ENCODE measurements at regions not wholly inside any gene's neighbourhood (a gene's known extent, or its start where the extent isn't known, plus 50 kb on each side); places are given as distances from the start of the nearest gene placed in this dataset.
"Not testable (repeated sequence)": the region's sequence is repeated elsewhere in the genome, so short reads cannot be mapped to it uniquely, and the experiment has no call there.

DNA sequence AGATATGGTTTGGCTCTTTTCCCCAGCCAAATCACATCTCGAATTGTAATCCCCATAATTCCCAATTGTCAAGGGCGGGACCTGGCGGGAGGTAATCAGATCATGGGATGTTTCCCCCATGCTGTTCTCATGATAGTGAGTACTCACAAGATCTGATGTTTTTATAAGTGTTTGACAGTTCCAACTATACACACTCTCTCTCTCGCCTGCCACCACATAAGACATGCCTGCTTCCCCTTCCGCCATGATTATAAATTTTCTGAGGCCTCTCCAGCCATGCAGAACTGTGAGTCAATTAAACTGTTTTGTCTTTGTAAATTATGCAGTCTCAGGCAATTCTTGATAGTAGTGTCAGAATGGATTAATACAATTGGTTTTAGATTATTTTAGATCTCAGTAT lies 475.7 kb upstream of the CYLC2 start:
- no peak for DNase-seq (ENCODE audit: low read depth in 1 of 2, low spot score in 2 of 2)
- Histone ChIP-seq H3K4me1 (replicated peaks) (no peaks in the 10 kb centered on the region), H3K27me3 (replicated peaks) (no peaks in the 10 kb centered on the region), H3K36me3 (no peaks in the 10 kb centered on the region), H3K9me3 (replicated peaks) (no peaks in the 10 kb centered on the region; the same call in 1 of the 2 replicates), H3K4me3 (no peak overlapping the region), H3K27ac (no peak overlapping the region)

GRCh38 chr9:102518324-102518723 lies 476.8 kb upstream of the CYLC2 start:
- no peak overlapping the region for H3K4me3 ChIP-seq
- H3K36me3 ChIP-seq: no peaks in the 10 kb centered on the region
- no peaks in the 10 kb centered on the region for H3K27me3 ChIP-seq (replicated peaks)
- no peaks in the 10 kb centered on the region; the same call in 1 of the 2 replicates for H3K9me3 ChIP-seq (replicated peaks)
- no peak overlapping the region for H3K27ac ChIP-seq
- no peaks in the 10 kb centered on the region for H3K4me1 ChIP-seq (replicated peaks)
- DNase-seq (ENCODE audit: low read depth in 1 of 2, low spot score in 2 of 2): no peak

DNA sequence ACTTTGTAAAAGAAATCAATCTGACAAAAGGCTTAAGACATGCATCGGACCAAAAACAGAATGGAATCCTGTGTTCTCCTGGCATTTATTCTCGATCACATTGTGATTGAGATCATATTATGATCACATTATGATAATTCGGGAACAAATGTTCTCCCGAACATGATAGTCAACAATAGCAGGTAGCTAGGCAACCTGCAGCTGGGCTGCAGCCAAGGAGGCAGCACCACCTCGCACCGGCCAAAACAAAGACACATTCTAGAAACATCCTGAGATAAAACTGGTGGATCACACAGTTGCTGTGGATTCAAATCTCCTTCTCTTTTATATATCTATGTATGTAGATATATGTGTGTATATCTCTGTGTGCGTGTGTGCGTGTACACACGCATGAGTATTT lies 480.6 kb upstream of the CYLC2 start:
- no peaks in the 10 kb centered on the region; the same call in 1 of the 2 replicates for H3K9me3 ChIP-seq (replicated peaks)
- no peaks in the 10 kb centered on the region for H3K4me1 ChIP-seq (replicated peaks)
- H3K36me3 ChIP-seq: no peaks in the 10 kb centered on the region
- H3K27me3 ChIP-seq (replicated peaks): no peaks in the 10 kb centered on the region
- no peak overlapping the region for H3K27ac ChIP-seq
- DNase-seq (ENCODE audit: low read depth in 1 of 2, low spot score in 2 of 2): no peak
- no peak overlapping the region for H3K4me3 ChIP-seq

GRCh38 chr9:102507044-102507687 lies 488.0 kb upstream of the CYLC2 start:
- no peak for DNase-seq (ENCODE audit: low read depth in 1 of 2, low spot score in 2 of 2)
- Histone ChIP-seq H3K9me3 (replicated peaks) (no peaks in the 10 kb centered on the region), H3K4me3 (no peak overlapping the region), H3K27me3 (replicated peaks) (no peaks in the 10 kb centered on the region), H3K4me1 (replicated peaks) (no peaks in the 10 kb centered on the region), H3K36me3 (no peaks in the 10 kb centered on the region), H3K27ac (no peak overlapping the region)

DNA sequence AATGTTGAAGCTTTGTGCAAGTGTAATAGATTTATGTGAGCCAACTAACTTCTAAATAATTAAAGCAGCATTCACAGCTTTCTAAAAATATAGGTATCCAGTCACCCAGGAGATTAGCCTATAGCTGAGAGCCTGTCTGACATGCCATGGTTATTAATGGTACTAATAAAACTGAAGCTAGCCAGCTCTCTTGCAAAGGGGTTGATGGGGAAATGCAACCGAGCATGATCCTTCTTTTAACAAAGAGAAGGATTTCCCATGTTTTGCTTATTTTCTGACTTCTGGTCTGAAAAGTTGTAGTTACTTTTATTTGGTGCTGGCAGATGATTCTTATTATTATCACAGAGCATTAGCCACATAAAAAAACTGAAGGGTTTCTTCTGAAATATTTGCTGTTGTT lies 488.7 kb upstream of the CYLC2 start:
- Histone ChIP-seq H3K4me1 (replicated peaks) (no peaks in the 10 kb centered on the region), H3K4me3 (no peak overlapping the region), H3K36me3 (no peaks in the 10 kb centered on the region), H3K27me3 (replicated peaks) (no peaks in the 10 kb centered on the region), H3K9me3 (replicated peaks) (no peaks in the 10 kb centered on the region), H3K27ac (no peak overlapping the region)
- no peak for DNase-seq (ENCODE audit: low read depth in 1 of 2, low spot score in 2 of 2)

DNA sequence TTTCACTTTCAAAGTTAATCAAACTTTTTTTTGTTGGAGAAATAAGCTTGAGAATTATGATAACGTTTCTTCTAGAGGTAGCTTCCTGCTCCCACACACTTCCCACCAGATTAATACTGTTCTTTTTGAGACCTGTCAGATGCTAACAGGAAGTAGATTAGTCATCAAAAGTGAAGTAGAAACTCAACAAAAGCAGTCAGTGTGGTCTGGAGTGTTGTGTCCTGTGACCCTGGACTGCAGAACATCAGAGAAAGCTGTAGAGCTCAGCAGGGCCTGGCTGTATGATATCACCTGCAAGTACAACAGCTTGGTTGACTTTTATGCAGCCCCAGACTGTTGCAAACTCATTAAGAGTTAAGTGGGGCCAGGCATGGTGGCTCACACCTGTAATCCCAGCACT lies 495.7 kb upstream of the CYLC2 start:
- DNase-seq (ENCODE audit: low read depth in 1 of 2, low spot score in 2 of 2): no peak
- H3K4me1 ChIP-seq (replicated peaks): no peaks in the 10 kb centered on the region
- H3K36me3 ChIP-seq: no peaks in the 10 kb centered on the region
- H3K4me3 ChIP-seq: no peak overlapping the region
- H3K9me3 ChIP-seq (replicated peaks): no peaks in the 10 kb centered on the region; the same call in 1 of the 2 replicates
- H3K27me3 ChIP-seq (replicated peaks): no peaks in the 10 kb centered on the region
- H3K27ac ChIP-seq: no peak overlapping the region

GRCh38 chr9:102497709-102498108 lies 497.4 kb upstream of the CYLC2 start:
- no peak overlapping the region for H3K27ac ChIP-seq
- H3K4me1 ChIP-seq (replicated peaks): no peaks in the 10 kb centered on the region
- no peak for DNase-seq (ENCODE audit: low read depth in 1 of 2, low spot score in 2 of 2)
- H3K36me3 ChIP-seq: no peaks in the 10 kb centered on the region
- no peaks in the 10 kb centered on the region; the same call in 1 of the 2 replicates for H3K9me3 ChIP-seq (replicated peaks)
- no peaks in the 10 kb centered on the region for H3K27me3 ChIP-seq (replicated peaks)
- H3K4me3 ChIP-seq: no peak overlapping the region

- H3K36me3 ChIP-seq; DNase-seq (ENCODE audit: low read depth in 1 of 2, low spot score in 2 of 2); H3K4me1 ChIP-seq (replicated peaks); H3K9me3 ChIP-seq (replicated peaks); H3K4me3 ChIP-seq; H3K27me3 ChIP-seq (replicated peaks); H3K27ac ChIP-seq: not testable (repeated sequence)
Observed at GRCh38 chr9:102486976-102487375, 508.2 kb upstream of the CYLC2 start.

DNA sequence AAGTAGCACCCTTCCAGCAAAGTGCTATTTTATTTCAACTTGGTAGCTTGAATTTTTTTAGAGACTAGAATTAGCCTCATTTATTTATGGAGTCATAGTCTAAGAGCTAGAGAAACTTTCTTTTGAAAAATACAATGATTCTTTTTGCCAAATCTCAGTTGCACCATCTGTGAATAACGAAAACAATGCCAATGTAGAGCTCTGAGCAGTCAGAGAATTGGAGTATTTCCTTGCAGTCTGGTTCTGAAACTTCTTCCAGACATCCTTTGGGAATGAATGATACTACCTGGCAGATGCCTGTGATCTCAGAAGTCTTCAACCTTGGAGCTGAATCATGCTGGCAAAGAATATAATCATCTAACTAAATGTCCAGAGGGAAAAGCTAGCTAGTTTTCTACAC lies 511.5 kb upstream of the CYLC2 start:
- Histone ChIP-seq H3K9me3 (replicated peaks) (no peaks in the 10 kb centered on the region), H3K4me3 (no peak overlapping the region), H3K27me3 (replicated peaks) (no peaks in the 10 kb centered on the region), H3K27ac (no peak overlapping the region), H3K4me1 (replicated peaks) (no peaks in the 10 kb centered on the region), H3K36me3 (no peaks in the 10 kb centered on the region)
- no peak for DNase-seq (ENCODE audit: low read depth in 1 of 2, low spot score in 2 of 2)

- H3K9me3 ChIP-seq (replicated peaks): no peaks in the 10 kb centered on the region
- no peak overlapping the region for H3K4me3 ChIP-seq
- no peaks in the 10 kb centered on the region for H3K27me3 ChIP-seq (replicated peaks)
- H3K4me1 ChIP-seq (replicated peaks): no peaks in the 10 kb centered on the region
- no peaks in the 10 kb centered on the region for H3K36me3 ChIP-seq
- no peak for DNase-seq (ENCODE audit: low read depth in 1 of 2, low spot score in 2 of 2)
- no peak overlapping the region for H3K27ac ChIP-seq
Observed at GRCh38 chr9:102482776-102483175, 512.4 kb upstream of the CYLC2 start.

GRCh38 chr9:102479191-102479590 lies 515.9 kb upstream of the CYLC2 start:
- Histone ChIP-seq H3K4me3 (no peak overlapping the region), H3K27ac (no peak overlapping the region), H3K36me3 (no peaks in the 10 kb centered on the region), H3K4me1 (replicated peaks) (no peaks in the 10 kb centered on the region), H3K9me3 (replicated peaks) (no peaks in the 10 kb centered on the region), H3K27me3 (replicated peaks) (no peaks in the 10 kb centered on the region)
- DNase-seq (ENCODE audit: low read depth in 1 of 2, low spot score in 2 of 2): no peak

DNA sequence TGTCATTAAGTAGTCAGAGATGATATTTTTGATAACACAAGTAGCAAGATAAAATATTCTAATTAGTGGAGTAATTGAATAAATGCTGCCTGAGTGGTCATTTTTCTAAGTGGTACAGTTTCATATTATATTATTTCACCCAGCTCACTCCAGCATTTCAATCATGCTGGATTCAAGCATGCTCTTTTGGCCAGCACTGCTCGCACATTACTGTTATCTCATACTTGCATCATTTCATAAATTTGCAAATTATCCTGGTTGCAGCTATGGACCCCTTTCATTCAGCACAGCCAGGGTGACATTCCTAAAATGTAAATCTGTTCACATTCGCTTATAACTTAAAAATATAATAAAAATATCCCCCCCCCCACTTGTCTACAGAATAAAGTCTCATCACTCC lies 520.8 kb upstream of the CYLC2 start:
- no peak for DNase-seq (ENCODE audit: low read depth in 1 of 2, low spot score in 2 of 2)
- Histone ChIP-seq H3K36me3 (no peaks in the 10 kb centered on the region), H3K27me3 (replicated peaks) (no peaks in the 10 kb centered on the region), H3K9me3 (replicated peaks) (no peaks in the 10 kb centered on the region), H3K4me1 (replicated peaks) (no peaks in the 10 kb centered on the region), H3K27ac (no peak overlapping the region), H3K4me3 (no peak overlapping the region)

DNA sequence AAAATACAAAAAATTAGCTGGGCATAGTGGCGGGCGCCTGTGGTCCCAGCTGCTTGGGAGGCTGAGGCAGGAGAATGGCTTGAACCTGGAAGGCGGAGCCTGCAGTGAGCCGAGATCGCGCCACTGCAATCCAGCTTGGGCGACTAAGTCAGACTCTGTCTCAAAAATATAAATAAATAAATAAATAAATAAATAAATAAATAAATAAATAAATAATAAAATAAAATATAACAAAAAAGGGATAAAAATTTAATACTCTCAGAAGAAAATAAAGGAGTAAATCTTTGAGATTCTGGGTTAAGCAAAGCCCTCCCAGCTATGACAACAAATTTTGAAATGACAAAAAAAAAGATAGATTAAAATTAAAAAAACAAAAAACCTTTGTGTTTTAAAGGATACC lies 525.7 kb upstream of the CYLC2 start:
- not testable (repeated sequence) for DNase-seq (ENCODE audit: low read depth in 1 of 2, low spot score in 2 of 2); H3K27ac ChIP-seq; H3K9me3 ChIP-seq (replicated peaks); H3K36me3 ChIP-seq; H3K4me1 ChIP-seq (replicated peaks); H3K27me3 ChIP-seq (replicated peaks); H3K4me3 ChIP-seq

DNA sequence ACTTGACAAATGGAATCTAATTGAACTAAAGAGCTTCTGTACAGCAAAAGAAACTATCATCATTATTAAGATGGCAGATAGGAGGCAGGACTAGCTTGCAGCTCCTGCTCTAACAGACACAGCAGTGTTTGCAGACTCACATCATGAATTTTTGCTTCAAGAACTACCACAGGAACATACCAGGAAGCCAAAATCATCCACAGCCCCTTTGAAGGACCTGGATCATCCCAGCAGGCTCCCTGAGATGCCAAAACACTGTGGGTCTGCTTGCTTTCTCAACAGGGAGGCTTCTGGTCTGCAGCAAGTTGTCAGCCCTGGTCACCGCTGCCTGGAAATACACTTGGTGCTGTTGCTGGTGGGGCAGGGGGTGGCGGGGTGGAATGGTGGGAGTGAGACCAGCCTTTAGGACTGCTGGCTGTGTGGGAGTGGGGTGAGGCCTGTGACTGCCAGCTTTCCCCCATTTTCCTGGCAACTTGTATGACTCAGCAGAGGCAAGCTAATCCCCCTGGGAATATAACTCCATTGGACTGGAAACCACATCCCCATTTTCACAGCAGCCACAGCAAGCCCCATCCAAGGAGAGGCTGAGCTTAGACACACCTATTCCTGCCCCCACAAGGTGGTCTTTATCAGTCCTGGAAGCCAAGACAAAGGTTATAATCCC lies 533.8 kb upstream of the CYLC2 start:
- Histone ChIP-seq H3K27me3 (replicated peaks) (no peaks in the 10 kb centered on the region), H3K4me1 (replicated peaks) (no peaks in the 10 kb centered on the region), H3K27ac (no peak overlapping the region), H3K36me3 (no peaks in the 10 kb centered on the region), H3K4me3 (no peak overlapping the region), H3K9me3 (replicated peaks) (no peaks in the 10 kb centered on the region)
- DNase-seq (ENCODE audit: low read depth in 1 of 2, low spot score in 2 of 2): no peak

GRCh38 chr9:102459828-102460227 lies 535.3 kb upstream of the CYLC2 start:
- H3K4me3 ChIP-seq: no peak overlapping the region
- no peaks in the 10 kb centered on the region for H3K4me1 ChIP-seq (replicated peaks)
- no peaks in the 10 kb centered on the region for H3K9me3 ChIP-seq (replicated peaks)
- H3K36me3 ChIP-seq: no peaks in the 10 kb centered on the region
- H3K27ac ChIP-seq: no peak overlapping the region
- no peaks in the 10 kb centered on the region for H3K27me3 ChIP-seq (replicated peaks)
- no peak for DNase-seq (ENCODE audit: low read depth in 1 of 2, low spot score in 2 of 2)
